Astrocyte of the hippocampus (primary cell): ENCODE measurements at regions not wholly inside any gene's neighbourhood (a gene's known extent, or its start where the extent isn't known, plus 50 kb on each side); places are given as distances from the start of the nearest gene placed in this dataset.
"Not testable (repeated sequence)": the region's sequence is repeated elsewhere in the genome, so short reads cannot be mapped to it uniquely, and the experiment has no call there.

Source experiments
- DNase-seq: peaks from one replicate; pipeline ENCODE4 v3.0.0; 2011; ENCODE audit warnings: low read depth, low spot score

DNA sequence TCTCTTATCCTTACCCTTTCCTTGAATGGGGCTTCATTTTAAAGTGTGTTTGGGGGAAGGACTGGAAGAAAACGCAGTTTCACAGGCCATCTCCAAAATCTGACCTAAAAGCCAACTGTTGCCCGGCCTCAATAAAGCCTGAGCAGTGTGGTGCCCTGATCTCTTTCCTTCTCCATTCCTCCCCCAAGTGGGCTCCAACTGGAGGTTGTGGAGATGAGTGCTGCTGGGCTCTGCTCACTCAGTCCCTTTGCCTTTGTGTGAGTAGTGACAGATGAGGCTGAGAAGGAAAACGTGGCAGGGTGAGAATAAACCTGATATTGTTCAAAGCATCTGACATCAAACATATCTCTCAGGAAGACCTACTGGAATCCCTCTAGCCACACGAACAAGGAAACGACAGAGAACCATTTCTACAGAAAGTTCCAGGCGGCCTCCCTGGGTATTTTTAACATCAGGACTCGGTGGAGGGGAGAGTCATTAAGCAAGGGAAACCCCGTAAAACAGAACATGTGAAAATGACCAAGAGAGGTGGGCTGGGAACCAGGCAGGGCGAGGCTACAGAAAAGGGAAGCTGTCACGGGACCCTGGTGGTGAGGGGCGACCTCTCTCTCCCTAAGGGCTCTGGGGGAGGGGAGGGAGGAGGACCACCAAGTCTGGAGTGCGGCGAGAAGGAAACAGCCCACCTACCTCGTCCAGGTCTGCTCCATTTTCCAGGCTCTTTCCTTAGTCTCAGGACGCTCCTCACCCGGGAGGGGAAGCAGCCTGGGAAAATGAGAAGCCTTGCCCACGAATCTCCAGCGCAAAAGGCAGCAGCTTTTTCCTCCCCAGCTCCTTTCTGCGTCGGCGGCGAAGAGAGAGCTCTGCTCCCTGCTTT is 59.1 kb upstream of the NBPF26 start:
- DNase-seq = not testable (repeated sequence)

- not testable (repeated sequence) for DNase-seq
Observed at GRCh38 chr1:120665250-120665577, 58.5 kb upstream of the NBPF26 start.

- not testable (repeated sequence) for DNase-seq
Observed at GRCh38 chr1:120668187-120668586, 55.6 kb upstream of the NBPF26 start.
